ENCODE measurements at regions not wholly inside any gene's neighbourhood (a gene's known extent, or its start where the extent isn't known, plus 50 kb on each side); places are given as distances from the start of the nearest gene placed in this dataset.

DNA sequence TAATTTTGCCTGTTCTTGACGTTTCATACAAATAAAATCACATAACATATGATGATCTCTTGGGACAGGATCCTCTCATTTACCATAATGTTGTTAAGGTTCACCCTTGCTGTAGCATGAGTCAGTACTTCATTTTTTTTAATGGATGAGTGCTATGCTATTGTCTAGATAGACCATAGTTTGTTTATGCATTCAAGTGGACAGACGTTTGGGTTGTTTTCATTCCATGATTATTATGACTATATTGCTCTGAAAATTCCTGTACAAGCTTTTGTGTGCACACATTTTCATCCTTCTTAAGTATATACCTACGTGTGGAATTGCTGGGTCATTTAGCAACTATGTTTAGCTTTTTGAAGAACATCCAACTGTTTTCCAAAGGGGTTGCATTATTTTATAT is 325.6 kb upstream of the TMEM132C start:
- TF ChIP-seq, protein P1, sequence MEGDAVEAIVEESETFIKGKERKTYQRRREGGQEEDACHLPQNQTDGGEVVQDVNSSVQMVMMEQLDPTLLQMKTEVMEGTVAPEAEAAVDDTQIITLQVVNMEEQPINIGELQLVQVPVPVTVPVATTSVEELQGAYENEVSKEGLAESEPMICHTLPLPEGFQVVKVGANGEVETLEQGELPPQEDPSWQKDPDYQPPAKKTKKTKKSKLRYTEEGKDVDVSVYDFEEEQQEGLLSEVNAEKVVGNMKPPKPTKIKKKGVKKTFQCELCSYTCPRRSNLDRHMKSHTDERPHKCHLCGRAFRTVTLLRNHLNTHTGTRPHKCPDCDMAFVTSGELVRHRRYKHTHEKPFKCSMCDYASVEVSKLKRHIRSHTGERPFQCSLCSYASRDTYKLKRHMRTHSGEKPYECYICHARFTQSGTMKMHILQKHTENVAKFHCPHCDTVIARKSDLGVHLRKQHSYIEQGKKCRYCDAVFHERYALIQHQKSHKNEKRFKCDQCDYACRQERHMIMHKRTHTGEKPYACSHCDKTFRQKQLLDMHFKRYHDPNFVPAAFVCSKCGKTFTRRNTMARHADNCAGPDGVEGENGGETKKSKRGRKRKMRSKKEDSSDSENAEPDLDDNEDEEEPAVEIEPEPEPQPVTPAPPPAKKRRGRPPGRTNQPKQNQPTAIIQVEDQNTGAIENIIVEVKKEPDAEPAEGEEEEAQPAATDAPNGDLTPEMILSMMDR (IDR thresholded peaks at IDR 0.05): no peak
- no peak for TF ChIP-seq POLR2A (IDR thresholded peaks at IDR 0.05)
- intact Hi-C loops (cut with DNase I): no loop called here
- no peaks in the 10 kb centered on the region for H3K4me1 ChIP-seq
- DNase-seq (no peak), ATAC-seq (no peak)
- H3K36me3 ChIP-seq: no peaks in the 10 kb centered on the region
- no peaks in the 10 kb centered on the region for H3K9me3 ChIP-seq
- no peak overlapping the region for H3K4me3 ChIP-seq
- no peak overlapping the region for H3K27ac ChIP-seq
- no peaks in the 10 kb centered on the region for H3K27me3 ChIP-seq
- WGBS, 4 donors: 56 to 64% (median 58%) methylated on average over 3 of the region's 3 CpGs

DNA sequence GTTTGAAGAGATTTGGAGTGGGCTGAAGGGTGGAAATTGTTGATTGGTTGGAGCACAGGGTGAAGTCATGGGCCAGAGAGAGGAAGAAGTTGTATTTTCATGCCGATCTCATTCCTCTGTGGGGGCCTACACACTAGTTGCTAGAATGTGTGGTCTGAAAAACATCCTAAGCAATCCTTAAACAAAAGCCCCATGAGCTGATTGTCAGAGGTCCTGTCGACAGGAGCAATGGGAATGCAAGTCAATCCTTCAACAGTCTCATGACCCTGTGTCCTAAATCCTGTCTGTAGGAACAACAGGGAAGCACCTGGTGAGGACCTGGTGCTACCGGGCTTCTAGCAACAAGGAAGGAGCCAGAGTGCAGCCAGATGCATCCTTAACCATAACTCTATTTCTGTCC is 324.0 kb upstream of the TMEM132C start:
- ATAC-seq: no peak

DNA sequence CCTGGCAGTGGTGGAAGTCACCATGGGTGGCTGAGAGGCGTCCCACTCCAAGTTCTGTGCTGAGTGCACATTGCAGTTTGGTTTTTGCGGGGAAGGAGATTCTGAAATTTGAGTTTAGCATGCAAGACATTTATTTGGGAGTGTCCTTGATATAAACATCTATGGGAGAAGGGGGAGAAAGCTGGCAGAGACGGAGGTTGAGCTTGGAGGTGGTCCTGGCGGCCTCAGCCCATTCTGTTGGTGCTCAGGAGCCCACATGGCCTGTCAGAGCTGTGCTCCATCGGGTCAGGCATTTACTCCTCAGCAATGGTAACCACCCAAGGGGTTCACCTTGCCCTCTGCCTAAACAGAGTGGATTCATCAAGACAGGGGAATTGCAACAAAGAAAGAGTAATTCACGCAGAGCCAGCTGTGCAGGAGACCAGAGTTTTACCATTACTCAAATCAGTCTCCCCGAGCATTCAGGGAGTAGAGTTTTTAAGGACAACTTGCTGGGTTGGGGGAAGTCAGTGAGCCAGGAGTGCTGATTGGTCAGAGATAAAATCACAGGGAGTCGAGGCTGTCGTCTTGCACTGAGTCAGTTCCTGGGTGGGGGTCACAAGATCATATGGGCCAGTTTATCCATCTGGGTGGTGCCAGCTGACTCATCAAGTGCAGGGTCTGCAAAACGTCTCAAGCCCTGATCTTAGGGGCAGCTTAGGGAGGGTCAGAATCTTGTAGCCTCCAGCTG is 323.3 kb upstream of the TMEM132C start:
- H3K4me1 ChIP-seq: no peaks in the 10 kb centered on the region
- DNase-seq: no peak

More for the DNA sequence above, 324.0 kb upstream of the TMEM132C start:
- Histone ChIP-seq H3K27ac (no peak overlapping the region), H3K9me3 (no peaks in the 10 kb centered on the region), H3K4me1 (no peaks in the 10 kb centered on the region), H3K27me3 (no peaks in the 10 kb centered on the region), H3K36me3 (no peaks in the 10 kb centered on the region), H3K4me3 (no peak overlapping the region)
- no peak for DNase-seq
- 51 to 58% (median 53%) methylated on average over 2 to 3 of the region's 3 CpGs for WGBS, 4 donors
- no peak for TF ChIP-seq POLR2A (IDR thresholded peaks at IDR 0.05)
- TF ChIP-seq, protein P1 (IDR thresholded peaks at IDR 0.05): no peak
- intact Hi-C loops (cut with DNase I): no loop called here

DNA sequence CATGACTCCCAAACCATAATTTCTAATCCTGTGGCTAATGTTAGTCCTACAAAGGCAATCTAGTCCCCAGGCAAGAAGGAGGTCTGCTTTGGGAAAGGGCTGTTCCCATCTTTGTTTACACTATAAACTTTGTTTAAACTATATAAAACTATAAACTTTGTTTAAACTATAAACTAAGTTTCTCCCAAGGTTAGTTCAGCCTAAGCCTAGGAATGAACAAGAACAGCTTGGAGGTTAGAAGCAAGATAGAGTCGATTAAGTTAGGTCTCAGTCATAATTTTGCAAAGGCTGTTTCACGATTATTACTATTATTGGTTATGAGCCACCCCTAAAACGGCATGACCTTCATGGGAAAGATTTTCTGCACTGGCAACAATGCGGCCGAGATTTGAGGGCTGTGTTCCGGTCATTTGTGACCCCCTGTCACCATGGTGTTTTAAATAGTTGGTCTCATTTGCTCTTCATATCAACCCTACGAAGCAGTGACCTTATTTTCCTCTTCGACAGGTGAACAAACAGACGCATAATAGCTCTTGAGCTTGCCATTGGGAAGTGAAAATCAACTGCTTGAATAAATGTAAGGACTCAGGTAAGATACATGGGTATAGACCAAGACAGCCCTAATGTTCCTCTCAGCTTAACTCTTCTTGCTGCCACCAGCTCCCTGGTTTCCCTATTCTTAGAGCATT is 322.6 kb upstream of the TMEM132C start:
- ATAC-seq: no peak
- 86 to 92% (median 92%) methylated on average over 9 of the region's 9 CpGs for WGBS, 4 donors

More for the DNA sequence above, 323.3 kb upstream of the TMEM132C start:
- H3K9me3 ChIP-seq: no peaks in the 10 kb centered on the region
- H3K4me3 ChIP-seq: no peak overlapping the region
- H3K27ac ChIP-seq: no peak overlapping the region
- no peaks in the 10 kb centered on the region for H3K27me3 ChIP-seq
- H3K36me3 ChIP-seq: no peaks in the 10 kb centered on the region
- TF ChIP-seq, protein P1 (IDR thresholded peaks at IDR 0.05): no peak
- no peak for TF ChIP-seq POLR2A (IDR thresholded peaks at IDR 0.05)
- intact Hi-C loops (cut with DNase I): no loop called here
- WGBS, 4 donors: 54 to 65% (median 60%) methylated on average over 10 of the region's 10 CpGs
- ATAC-seq: no peak

More for the DNA sequence above, 322.6 kb upstream of the TMEM132C start:
- intact Hi-C loops (cut with DNase I): no loop called here
- Histone ChIP-seq H3K4me1 (no peaks in the 10 kb centered on the region), H3K4me3 (no peak overlapping the region), H3K27me3 (no peaks in the 10 kb centered on the region), H3K36me3 (no peaks in the 10 kb centered on the region), H3K27ac (no peak overlapping the region), H3K9me3 (no peaks in the 10 kb centered on the region)
- no peak for DNase-seq
- no peak for TF ChIP-seq POLR2A (IDR thresholded peaks at IDR 0.05)
- TF ChIP-seq, protein P1 (IDR thresholded peaks at IDR 0.05): no peak

Measured in heart left ventricle (tissue), 16 donors.